GM21723 (cell line): ENCODE measurements at regions not wholly inside any gene's neighbourhood (a gene's known extent, or its start where the extent isn't known, plus 50 kb on each side); places are given as distances from the start of the nearest gene placed in this dataset.
"Not testable (repeated sequence)": the region's sequence is repeated elsewhere in the genome, so short reads cannot be mapped to it uniquely, and the experiment has no call there.

Experiments
- ATAC-seq: cut with Tn5 transposase; IDR thresholded peaks from one replicate; pipeline ENCODE4 v1.9.1; 2021; ENCODE audit warnings: mild to moderate bottlenecking, moderate library complexity; ENCODE audit not compliant: unreplicated experiment

DNA sequence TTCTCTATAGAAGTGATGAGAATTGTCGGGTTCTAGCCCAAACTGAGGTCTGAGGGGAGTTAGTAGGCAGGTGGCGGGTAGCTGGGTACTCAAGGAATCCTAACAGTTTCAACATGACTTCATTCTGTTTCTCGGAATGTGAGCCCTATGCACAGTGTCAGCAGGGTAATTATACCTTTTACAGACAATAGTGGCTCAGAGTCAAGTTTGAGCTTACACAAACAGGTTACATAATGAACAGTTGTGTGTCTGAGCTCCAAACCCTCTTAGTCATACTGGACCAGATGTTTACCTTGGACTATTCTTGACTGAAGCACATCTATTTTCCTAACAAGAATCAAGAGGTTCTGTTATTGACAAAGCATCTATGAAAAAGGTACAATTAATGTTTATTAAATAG is 1066.7 kb upstream of the PCDH20 start:
- no peak for ATAC-seq

DNA sequence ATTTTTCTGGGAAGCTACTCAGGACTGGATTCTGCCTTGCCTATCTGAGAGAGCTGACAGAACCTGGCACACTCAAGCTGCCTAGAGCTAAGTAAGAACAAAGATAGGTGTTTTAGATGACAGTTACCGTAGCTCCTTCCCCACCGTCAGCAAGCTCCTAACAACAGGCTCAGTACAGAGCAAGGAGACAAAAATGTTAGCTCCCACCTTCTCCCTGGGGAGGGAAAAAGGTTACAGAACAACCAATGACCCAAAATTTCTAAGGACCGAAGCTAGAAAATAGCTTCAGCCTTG is 1058.2 kb upstream of the PCDH20 start:
- no peak for ATAC-seq

DNA sequence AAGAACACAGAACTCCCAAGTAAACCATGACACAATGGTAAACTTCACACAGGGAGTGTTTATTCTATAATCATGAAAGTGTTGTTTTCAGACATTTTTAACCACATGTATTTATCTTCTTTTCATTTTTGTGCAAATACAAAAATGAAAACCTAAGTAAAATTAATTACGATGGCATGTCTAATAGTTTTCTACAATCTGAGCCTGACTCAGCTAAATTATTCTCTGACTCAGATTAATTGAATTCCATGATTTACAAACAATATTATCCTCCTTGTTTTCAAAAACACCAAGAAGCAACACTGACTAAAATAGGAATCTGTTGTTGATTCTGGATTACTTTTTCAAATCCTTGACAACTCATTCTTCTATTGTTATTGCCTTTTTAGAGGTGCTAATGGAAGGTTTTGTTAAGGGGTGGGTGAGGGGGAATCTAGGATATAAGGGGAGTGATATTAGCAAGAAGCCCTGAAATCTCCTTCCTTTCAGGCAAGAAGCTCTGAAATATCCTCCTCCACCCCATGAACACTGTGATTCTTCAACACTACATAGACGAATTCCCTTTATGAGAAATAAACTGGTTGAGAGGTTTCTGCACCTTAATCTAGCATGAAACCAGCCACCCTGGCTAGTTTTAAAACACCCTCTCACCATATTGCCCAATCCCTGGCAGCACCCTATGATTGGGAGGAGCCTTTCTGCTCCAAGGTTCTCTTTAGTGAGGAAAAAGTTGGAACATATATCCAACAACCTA is 1057.7 kb upstream of the PCDH20 start:
- ATAC-seq = no peak

DNA sequence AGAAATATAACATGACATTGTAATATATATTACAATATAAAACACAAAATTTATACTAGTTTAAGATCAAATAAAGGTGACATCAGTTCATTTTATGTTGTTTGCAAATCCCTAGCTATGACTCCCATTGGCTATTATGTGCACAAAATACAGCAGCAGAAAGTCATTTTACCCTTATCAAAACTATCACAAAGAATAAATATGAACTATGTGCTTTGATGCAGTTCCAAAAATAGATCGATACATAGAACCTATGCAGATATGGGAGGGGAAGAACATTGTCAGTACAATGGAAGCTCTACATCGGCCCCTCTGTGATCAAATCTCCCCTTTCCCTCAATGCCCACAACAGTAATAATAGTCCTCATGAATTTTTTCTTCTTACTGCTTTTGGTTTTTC is 1038.1 kb upstream of the PCDH20 start:
- no peak for ATAC-seq

DNA sequence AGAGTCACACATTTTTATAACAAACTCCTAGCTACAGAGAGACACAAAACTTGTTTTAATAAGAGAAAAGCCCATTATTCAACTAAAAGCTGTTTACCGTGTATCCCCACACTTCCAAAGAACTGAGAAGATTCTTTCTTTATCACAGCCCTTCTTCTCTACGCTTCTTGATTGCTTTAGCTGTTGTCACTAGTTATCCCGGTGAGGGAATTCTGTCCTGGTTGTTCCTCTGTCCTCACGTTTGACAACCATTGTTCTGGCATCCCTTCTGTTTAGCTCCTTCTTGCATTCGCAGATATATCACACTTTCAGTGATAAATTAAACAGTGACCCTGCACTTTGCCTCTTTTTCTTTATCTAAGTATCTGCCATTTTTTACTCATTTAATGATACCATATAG is 1035.1 kb upstream of the PCDH20 start:
- no peak for ATAC-seq

DNA sequence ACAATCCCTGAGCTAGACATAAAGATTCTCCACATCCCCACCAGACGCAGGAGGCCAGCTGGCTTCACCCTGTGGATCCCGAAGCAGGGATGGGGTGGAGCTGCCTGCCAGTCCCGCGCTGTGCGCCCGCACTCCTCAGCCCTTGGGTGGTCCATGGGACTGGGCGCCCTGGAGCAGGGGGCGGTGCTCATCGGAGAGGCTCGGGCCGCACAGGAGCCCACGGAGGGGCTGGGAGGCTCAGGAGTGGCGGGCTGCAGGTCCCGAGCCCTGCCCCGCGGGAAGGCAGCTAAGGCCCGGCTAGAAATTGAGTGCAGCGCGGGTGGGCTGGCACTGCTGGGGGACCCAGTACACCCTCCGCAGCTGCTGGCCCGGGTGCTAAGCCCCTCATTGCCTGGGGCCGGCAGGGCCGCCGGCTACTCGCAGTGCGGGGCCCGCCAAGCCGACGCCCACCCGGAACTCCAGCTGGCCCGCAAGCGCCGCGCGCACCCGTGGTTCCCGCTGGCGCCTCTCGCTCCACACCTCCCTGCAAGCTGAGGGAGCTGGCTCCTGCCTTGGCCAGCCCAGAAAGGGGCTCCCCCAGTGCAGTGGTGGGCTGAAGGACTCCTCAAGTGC is 1032.2 kb upstream of the PCDH20 start:
- not testable (repeated sequence) for ATAC-seq

DNA sequence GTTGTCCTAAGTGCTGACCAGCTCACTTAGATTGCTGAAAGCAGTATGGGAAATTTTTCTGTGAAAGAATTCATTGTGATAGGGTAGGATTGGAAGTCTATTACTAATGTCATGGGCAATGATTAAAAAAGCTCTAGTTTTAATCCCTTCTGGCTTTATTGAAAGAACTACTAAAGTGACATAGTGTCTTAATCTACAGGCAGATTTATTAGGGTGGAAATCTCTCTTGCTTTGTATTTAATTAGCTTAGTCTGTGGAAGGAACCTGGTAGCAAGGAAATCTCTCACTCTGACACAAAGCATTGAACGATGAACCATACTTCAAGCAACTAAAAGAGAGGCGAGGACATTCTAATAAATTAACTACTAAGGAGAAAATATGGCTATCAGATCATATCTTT is 1029.2 kb upstream of the PCDH20 start:
- ATAC-seq = no peak

DNA sequence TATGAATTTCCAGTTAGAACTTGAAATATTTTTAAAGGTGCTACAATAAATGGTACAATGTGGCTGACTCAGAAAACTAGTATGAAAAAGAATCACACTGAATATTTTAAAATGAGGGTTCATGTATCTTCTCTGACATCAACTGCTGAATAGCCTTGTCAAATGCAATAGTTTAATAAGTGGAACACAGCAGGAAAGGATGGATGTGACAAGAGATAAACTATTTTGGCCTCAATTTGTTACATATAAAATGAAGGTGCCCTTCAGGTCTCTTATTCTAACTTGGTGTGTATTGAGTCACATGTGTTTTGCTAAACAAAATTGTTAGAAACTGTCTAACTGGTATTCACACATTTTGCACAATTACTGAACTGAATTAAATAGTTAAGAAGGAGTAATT is 1018.4 kb upstream of the PCDH20 start:
- no peak for ATAC-seq

DNA sequence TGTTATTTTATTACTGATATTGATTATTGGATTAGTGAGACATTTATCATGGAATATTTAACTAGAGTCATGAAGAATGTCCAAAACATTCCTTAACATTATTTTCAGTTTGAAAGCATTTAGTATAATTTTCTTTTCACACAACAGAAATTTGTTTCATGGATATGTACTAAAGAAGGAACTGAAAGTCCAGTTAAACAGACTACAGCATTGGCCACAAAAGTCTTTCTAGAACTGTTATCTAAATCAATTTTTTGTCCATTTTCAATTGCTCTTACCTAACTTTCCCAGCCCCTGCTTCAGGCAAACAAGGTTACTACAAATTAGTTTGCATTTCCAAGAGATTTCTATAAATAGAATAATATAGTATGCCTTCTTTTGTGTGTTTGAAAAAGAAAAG is 1018.0 kb upstream of the PCDH20 start:
- no peak for ATAC-seq

DNA sequence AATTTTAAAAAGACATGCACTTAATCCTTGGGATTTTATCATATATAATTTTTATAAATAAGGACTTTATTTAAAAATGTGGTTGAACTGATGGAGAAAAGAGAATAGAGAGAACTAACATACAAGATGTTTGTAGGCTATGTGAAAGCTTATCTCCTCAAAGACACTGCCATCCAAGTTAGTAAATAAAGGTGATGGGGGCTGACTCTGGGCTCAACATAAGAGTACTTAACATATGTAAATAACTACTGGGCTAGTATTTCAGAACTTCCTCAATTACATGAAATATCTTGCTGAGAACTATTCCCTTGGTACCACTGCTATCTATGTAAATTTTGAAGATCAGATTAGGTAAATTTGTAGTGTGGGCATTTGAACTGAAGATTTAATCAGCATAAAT is 1017.3 kb upstream of the PCDH20 start:
- no peak for ATAC-seq

DNA sequence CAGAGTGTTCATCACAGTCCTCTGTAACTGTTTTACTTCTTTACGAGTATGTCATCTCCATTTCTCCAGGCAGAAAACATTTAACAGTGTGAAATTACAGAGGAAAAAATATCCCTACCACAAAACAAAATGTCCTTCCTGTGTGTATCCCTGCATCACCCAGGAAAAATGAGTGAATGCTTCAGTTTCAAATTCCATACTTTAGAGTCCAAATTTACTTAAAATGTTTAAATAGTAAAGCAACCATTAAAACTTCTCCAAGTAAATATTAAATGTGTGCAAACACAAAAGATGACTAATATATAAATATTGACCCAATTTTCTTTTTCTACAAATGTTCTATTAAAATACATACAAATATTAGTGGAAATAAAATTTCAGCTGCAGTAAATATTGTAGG is 1016.6 kb upstream of the PCDH20 start:
- ATAC-seq = no peak

DNA sequence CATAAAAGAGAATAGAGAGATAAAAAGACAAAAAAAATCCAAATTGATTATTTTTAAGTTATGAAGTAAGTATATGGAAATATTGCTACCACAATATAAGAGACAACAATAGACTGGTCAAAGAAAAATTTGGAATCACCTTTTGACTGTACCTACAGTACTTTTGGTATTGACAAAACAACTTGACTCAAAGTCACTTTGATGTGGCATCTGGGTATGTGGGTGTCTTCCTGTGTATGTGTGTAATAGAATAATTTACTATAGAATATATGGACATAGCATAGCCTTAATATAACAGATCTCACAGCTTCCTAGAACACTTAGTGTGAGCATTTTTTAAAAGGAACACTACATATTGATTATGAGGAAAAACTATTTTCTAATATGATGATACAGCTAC is 1016.2 kb upstream of the PCDH20 start:
- ATAC-seq = no peak

DNA sequence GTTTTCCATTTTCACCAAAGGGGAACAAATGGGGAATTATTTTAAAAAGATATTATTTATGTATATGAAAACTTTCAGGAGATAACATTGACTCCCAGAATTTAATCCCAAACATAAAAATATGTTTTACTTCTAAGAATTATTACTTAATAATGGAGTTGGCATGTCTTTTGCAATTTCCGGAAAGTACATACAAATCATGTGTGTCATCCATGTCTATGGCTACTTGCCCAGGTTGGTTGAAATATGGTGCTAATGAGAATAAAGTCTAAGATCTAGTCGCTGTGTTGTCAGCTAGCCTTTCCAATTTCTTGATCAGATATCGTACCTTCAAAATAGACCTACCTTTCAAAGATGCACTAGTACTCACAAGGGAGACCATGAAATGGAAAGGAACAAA is 1003.2 kb upstream of the PCDH20 start:
- no peak for ATAC-seq

DNA sequence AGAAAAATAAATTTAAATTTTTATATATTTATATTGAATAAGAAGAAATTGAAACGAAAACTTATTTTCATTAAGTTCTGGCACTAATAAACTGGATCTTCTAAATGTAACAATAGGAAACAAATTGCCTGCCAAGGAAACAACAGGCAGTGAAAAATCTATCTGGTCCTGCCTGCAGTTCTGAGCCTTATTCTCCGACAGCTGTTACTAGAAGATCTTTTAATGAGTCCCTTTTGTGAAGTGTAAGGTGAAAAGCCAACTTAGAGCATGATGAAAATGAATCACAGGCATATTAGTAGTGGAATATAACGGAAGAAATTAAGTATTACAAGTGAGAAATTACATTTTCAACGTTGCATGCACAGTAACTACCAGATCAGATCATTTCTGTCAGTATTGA is 1002.7 kb upstream of the PCDH20 start:
- no peak for ATAC-seq

DNA sequence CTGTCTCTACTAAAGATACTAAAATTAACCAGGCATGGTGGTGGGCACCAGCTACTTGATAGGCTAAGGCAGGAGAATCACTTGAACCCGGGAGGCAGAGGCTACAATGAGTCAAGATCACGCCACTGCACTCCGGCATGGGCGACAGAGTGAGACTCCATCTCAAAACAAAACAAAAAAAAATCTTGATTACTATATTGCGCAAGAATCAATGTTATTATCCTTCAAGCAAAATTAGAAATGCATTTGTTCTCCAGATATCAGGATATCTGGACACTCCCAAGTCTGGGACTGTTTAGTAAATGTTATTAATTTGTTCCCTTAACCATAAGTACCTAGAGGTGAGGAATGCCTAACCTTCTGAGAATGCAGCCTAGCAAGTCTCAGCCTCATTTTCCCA is 992.2 kb upstream of the PCDH20 start:
- no peak for ATAC-seq

DNA sequence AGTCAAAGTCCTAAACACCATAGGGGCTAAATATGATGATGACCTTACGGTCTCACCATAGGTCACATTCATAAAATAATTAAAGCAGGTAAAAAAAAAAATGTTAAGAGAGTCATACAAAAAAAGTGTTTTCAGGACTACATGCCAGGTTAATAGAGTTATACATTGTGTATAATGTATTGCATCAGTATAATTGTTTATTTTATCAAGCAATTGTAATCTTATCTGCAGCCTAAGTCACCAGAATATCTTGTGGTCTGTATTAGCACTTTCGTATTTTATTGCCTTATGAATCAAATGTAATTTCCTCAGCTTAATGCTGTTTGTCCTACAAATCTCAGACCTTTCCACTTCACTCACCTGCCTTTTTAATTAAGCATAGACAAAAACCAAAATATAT is 972.9 kb upstream of the PCDH20 start:
- ATAC-seq = no peak

DNA sequence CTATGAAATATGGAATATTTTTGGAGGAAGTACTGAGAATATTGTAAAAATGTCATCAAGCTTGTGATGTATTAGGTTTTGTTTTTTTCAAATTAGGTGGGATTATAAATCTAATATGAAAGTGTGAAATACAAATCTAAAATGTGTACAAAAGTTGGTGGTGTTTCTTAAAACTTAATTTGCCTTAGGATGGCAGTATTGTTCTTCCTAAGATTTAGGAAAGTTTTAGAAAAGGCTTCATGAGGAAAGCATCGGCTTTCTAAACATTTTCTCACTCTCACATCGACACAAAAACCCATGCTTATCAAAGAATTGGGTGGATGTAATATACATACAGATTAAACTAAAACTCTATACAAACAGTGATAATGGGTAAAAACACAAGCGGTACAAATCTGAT is 972.0 kb upstream of the PCDH20 start:
- ATAC-seq = no peak

DNA sequence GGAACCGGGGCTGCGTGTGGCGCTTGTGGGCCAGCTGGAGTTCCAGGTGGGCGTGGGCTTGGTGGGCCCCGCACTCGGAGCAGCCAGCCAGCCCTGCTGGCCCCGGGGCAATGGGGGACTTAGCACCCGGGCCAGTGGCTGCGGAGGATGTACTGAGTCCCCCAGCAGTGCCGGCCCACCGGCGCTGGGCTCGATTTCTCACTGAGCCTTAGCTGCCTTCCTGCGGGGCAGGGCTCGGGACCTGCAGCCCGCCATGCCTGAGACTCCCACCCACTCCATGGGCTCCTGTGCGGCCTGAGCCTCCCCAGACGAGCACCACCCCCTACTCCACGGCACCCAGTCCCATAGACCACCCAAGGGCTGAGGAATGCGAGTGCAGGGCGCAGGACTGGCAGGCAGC is 963.6 kb upstream of the PCDH20 start:
- not testable (repeated sequence) for ATAC-seq

DNA sequence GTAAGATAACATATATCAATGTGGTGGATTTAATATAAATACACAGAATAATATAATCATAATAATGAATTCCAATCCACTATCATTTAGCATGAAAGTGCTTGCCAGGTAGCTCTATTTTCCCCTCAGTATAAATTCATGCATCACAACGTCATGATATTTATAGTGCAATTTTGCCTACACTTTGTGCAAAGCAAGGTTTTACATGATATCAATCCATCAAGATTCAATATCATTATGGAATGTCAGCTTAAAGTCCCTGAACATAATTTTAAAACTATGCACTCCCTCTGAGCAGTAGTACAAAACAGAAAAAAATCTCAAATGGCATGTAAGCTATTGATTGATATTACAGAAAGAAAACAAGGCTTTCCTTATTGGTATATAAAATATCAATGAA is 962.2 kb upstream of the PCDH20 start:
- no peak for ATAC-seq

DNA sequence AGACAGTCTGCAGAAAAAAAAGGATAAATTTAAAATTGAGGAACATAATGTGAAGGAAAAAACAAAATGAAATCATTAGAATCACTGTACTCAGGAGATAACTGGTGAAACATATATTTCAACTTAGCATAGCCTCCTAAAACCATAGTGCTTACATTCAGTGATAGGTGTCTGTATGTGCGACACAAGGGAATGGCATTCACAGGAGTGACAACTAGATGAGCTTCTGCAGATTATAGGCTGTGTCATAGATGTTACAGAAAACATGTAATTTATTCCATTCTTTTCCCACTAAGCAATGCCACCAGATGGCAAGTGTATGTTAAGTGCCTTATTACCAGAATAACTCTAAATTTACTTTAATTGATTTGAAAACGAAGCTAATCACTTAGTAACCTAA is 960.0 kb upstream of the PCDH20 start:
- ATAC-seq = no peak

DNA sequence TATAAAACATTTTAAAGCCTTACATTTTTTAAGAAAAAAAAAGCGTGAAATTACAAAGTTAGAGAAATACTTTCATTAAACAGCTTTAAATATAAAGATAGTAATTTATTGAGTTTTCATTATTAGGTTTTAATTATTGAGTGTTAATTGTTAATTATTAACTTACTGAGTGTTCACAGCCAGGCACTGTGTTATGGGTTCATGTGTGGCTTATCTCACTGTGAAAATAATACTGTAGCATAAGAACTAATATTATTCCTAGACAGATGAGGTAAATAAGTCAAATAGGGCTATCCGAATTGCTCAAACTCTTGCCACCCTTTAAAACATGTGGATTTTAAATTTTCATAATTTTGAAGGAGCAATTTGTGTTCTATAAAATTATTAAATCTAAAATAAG is 956.1 kb upstream of the PCDH20 start:
- no peak for ATAC-seq

DNA sequence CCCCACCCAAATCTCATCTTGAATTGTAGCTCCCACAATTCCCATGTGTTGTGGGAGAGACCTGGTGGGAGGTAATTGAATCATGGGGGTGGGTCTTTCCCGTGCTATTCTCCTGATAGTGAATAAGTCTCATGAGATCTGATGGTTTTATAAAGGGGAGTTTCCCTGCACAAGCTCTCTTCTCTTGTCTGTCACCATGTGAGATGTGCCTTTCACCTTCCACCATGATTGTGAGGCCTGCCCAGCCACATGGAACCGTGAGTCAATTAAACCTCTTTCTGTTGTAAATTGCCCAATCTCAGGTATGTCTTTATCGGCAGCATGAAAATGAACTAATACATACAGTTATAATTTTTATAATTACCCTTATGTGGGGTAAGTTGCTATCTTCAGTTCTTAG is 952.3 kb upstream of the PCDH20 start:
- not testable (repeated sequence) for ATAC-seq

DNA sequence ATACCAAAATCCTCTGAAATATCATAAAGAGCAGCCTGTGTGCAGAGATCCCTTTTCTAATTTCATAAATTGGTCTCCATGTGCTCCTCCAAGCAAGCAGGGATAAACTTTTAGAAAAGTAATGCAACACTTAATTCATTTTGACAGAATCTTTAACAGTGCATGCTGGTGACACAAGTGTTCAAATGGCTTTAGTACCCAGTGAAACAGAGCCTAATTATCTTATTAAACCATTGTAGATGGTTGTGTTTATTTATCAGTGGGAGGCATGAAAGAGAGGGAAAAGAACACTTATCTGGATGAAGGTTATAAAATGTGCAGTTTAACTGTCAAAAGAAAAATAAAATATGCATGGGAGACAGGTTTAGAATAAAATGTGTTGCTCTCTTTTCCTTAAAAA is 945.0 kb upstream of the PCDH20 start:
- no peak for ATAC-seq
